Activated CD4-positive, alpha-beta T cell treated with anti-CD3 and anti-CD28 coated beads, Interleukin-2, Interleukin-4, amounts not matched to agents 100 ng/mL and 50 ng/mL, durations not matched to agents 16 hours and 8 hours (primary cell): ENCODE measurements at regions not wholly inside any gene's neighbourhood (a gene's known extent, or its start where the extent isn't known, plus 50 kb on each side); places are given as distances from the start of the nearest gene placed in this dataset.

Experiments
- DNase-seq: peaks from one replicate; pipeline ENCODE4 v3.0.0-alpha.2; 2020; ENCODE audit warnings: low spot score

DNA sequence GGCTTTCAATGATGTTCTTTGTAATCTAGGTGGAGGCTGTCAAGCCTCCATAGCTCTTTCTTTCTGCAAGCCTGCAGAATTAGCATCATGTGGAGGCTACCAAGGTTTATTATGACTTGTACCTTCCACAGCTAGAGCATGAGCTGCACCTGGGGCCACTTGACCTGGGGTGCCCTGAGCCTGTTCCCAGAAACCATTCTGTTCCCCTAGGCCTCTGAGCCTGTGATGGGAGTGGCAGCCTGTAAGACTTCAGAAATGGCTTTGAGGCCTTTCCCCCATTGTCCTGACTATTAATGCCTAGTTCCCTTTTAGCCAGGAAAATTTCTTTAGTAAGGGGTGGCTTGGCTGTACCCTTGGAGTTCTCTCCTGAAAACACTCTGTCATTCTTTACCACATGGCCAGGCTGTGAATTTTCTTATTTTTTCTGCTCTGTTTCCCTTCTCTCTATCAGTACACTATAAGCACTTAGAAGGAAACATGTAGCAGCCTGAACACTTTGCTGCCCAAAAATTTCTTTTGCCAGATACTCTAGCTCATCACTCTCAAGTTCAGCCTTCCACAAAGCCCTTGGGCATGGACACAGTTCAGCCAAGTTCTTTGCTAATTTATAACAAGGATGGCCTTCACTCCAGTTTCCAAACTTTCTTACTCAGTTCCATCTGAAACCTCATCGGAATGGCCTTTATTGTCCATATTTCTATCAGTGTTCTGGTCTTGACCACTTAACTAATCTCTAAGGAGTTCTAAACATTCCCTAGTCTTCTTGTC is 61.4 kb upstream of the NR3C1 start:
- DNase-seq: no peak

DNA sequence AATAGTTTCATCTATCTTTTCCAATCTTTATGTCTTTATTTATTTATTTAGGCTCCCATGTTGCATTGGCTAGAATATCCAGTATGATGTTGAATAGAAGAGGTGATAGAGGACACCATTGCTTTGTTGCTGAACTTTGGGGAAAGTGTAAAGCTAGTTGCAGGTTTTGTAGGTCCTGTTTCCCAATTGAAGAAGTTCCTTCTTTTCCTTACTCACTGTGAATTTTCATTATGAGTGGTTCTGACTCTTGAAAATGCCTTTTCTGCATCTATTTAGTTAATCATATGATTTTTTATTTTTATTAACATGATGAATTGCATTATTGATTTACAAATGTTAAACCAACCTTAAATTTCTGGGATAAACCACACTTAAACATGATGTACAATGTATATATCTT is 58.9 kb upstream of the NR3C1 start:
- no peak for DNase-seq

DNA sequence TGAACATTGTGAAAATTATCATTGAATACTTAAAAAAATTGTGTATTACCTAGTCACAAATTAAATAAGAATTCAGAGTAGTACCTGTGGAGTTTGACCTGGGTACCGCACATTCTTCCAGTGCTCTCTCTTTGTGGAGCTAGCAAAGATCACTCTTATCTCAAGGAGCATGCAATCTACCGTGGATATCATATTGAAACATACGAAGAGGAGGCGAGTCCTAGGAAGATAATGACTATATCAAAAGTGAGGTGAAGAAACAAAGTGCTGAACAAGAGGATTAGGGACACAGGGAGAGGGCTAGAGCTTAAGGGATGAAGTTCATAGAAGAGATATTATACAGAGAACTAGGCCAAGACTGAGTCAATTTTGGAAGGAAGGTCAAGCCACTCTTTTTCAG is 55.9 kb upstream of the NR3C1 start:
- DNase-seq: no peak

DNA sequence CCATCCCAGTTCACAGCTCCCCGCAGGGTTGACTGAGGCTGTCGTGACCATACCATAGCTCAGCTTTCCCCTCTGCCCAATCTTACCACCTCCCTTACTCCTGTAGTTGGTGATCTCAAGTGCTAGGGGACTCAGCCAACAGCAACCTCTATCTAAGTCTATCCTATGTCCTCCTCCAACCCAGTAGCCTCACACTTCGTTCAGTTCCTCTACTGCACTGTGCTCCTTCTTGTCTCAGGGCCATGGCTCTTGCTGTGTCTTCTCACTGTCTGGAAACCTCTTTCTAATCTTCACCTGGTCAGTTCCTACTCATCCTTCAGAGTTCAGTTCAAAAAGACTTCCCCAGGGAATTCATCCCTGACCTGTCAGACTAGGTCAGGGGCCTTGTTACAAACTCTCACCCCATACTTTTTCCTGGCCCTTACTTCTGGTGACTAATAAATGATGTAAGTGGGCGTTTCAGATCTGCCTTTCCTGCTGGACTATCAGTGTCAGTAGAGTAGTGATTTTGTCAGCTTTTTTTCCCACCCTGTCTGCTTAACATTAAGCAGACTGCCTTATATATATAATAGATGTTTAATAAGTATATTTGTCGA is 53.6 kb upstream of the NR3C1 start:
- DNase-seq: no peak

DNA sequence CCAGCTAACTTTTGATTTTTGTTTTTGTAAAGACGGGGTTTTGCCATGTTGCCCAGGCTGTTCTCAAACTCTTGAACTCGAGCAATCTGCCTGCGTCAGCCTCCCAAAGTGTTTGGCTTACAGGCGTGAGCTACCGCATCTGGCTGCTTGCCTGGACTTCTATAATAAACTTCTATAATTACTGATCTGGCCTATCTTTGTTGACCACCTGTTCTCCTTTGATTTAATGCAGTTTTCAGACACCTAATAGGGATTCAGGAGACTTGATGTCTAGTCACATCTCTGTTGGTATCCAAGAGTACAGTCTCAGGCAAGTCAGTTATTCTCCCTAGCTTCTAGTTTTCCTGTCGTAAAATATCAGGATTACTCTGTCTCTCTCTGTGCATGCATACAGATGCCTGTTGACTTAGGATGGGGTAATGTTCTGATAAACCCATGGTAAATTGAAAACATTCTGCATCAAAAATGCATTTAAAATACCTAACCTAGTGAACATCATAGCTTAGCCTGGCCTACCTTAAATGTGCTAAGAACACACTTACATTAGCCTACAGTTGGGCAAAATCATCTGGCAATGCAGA is 51.5 kb upstream of the NR3C1 start:
- DNase-seq: no peak

DNA sequence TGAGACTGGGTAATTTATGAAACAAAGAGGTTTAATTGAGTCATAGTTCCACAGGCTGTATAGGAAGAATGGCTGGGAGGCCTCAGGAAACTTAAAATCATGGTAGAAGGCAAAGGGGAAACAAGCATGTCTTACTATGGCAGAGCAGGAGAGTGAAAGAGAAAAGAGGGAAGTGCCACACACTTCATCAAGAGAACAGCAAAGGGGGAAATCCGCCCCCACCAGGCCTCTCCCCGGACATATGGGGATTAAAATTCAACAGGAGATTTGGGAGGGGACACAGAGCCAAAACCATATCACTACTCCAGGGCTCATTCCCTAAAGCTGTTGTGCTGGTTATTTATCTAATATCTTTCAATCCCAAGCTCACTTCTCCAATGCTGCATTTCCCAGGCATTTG is 50.2 kb upstream of the NR3C1 start:
- DNase-seq: no peak
